Activated naive CD4-positive, alpha-beta T cell treated with anti-CD3 and anti-CD28 coated beads, Interleukin-2, amount 50 U/mL, for 72 hours (primary cell): ENCODE measurements at regions not wholly inside any gene's neighbourhood (a gene's known extent, or its start where the extent isn't known, plus 50 kb on each side); places are given as distances from the start of the nearest gene placed in this dataset.

ENCODE experiments used
- ATAC-seq, 2 donors: fragments of 150-1000 bp; cut with Tn5 transposase; 2 replicates each; pipeline ENCODE4 v1.10.0; 2021; ENCODE audit warnings: mild to moderate bottlenecking in 2 of 2, moderate library complexity in 2 of 2
- DNase-seq, 2 donors: peaks; one replicate each; pipeline ENCODE4 v3.0.0; 2021 to 2022; ENCODE audit warnings: low spot score in 2 of 2
- H3K27ac Mint-ChIP-seq, 2 donors: one replicate each; pipeline ENCODE4 v1.8.0; 2022; ENCODE audit warnings: mild to moderate bottlenecking in 2 of 2, mixed read lengths in 2 of 2
- H3K36me3 Mint-ChIP-seq, 2 donors: one replicate each; pipeline ENCODE4 v1.8.0; 2022; ENCODE audit warnings: mixed read lengths in 2 of 2
- H3K9me3 Mint-ChIP-seq, 2 donors: one replicate each; pipeline ENCODE4 v1.8.0; 2022; ENCODE audit warnings: mixed read lengths in 2 of 2

GRCh38 chr22:48333816-48334735, 1493.6 kb downstream of the BRD1 start:
- DNase-seq: no peak
- Mint-ChIP-seq H3K9me3 (peaks cover 6 to 12% of the 10 kb centered on the region in 2 donors), H3K36me3 (no peaks in the 10 kb centered on the region), H3K27ac (no peak overlapping the region)
- no peak for ATAC-seq

GRCh38 chr22:48333323-48333763, 1494.3 kb downstream of the BRD1 start:
- H3K9me3 Mint-ChIP-seq: peaks cover 8 to 18% of the 10 kb centered on the region in 2 donors
- DNase-seq (no peak), ATAC-seq (no peak)
- H3K27ac Mint-ChIP-seq: no peak overlapping the region
- peaks cover 0 to 6% of the 10 kb centered on the region in 2 donors for H3K36me3 Mint-ChIP-seq

- Mint-ChIP-seq H3K27ac (no peak overlapping the region), H3K36me3 (peaks cover 0 to 10% of the 10 kb centered on the region in 2 donors), H3K9me3 (peaks cover 12 to 23% of the 10 kb centered on the region in 2 donors)
- ATAC-seq (no peak), DNase-seq (no peak)
Measured at GRCh38 chr22:48332438-48333322, 1495.0 kb downstream of the BRD1 start.

- Mint-ChIP-seq H3K9me3 (peaks cover 12 to 23% of the 10 kb centered on the region in 2 donors), H3K27ac (no peak overlapping the region), H3K36me3 (peaks cover 0 to 10% of the 10 kb centered on the region in 2 donors)
- DNase-seq (no peak), ATAC-seq (no peak)
Measured at GRCh38 chr22:48331691-48332220, 1495.9 kb downstream of the BRD1 start.

- H3K27ac Mint-ChIP-seq: no peak overlapping the region
- no peak for DNase-seq
- H3K36me3 Mint-ChIP-seq: peaks cover 0 to 10% of the 10 kb centered on the region in 2 donors
- H3K9me3 Mint-ChIP-seq: peaks cover 12 to 23% of the 10 kb centered on the region in 2 donors
- no peak for ATAC-seq
Measured at GRCh38 chr22:48331266-48331665, 1496.4 kb downstream of the BRD1 start.

- ATAC-seq: no peak
- H3K36me3 Mint-ChIP-seq: peaks cover 0 to 10% of the 10 kb centered on the region in 2 donors
- H3K27ac Mint-ChIP-seq: no peak overlapping the region
Measured at GRCh38 chr22:48327721-48328120, 1500.0 kb downstream of the BRD1 start.

GRCh38 chr22:48323746-48324145, 1503.9 kb downstream of the BRD1 start:
- DNase-seq: no peak
- Mint-ChIP-seq H3K36me3 (peaks cover 0 to 8% of the 10 kb centered on the region in 2 donors), H3K27ac (no peak overlapping the region), H3K9me3 (peaks cover 6 to 14% of the 10 kb centered on the region in 2 donors)
- ATAC-seq: no peak

More at GRCh38 chr22:48327721-48328120, 1500.0 kb downstream of the BRD1 start:
- DNase-seq: no peak
- H3K9me3 Mint-ChIP-seq: peaks cover 12 to 29% of the 10 kb centered on the region in 2 donors

- no peak for ATAC-seq
Measured at GRCh38 chr22:48322907-48323306, 1504.8 kb downstream of the BRD1 start.

GRCh38 chr22:48321986-48322545, 1505.6 kb downstream of the BRD1 start:
- H3K9me3 Mint-ChIP-seq: peaks cover 0 to 7% of the 10 kb centered on the region in 2 donors
- H3K27ac Mint-ChIP-seq: no peak overlapping the region
- ATAC-seq (no peak), DNase-seq (no peak)
- no peaks in the 10 kb centered on the region for H3K36me3 Mint-ChIP-seq

More at GRCh38 chr22:48322907-48323306, 1504.8 kb downstream of the BRD1 start:
- peaks cover 0 to 7% of the 10 kb centered on the region in 2 donors for H3K9me3 Mint-ChIP-seq
- no peaks in the 10 kb centered on the region for H3K36me3 Mint-ChIP-seq
- no peak for DNase-seq
- H3K27ac Mint-ChIP-seq: no peak overlapping the region

GRCh38 chr22:48320683-48321451, 1506.8 kb downstream of the BRD1 start:
- H3K27ac Mint-ChIP-seq: no peak overlapping the region
- ATAC-seq: no peak
- no peak for DNase-seq
- peaks cover 0 to 7% of the 10 kb centered on the region in 2 donors for H3K9me3 Mint-ChIP-seq
- H3K36me3 Mint-ChIP-seq: no peaks in the 10 kb centered on the region

- DNase-seq (no peak), ATAC-seq (no peak)
- Mint-ChIP-seq H3K27ac (no peak overlapping the region), H3K9me3 (peaks cover 0 to 3% of the 10 kb centered on the region in 2 donors), H3K36me3 (no peaks in the 10 kb centered on the region)
Measured at GRCh38 chr22:48320048-48320682, 1507.5 kb downstream of the BRD1 start.

- ATAC-seq (no peak), DNase-seq (no peak)
- Mint-ChIP-seq H3K36me3 (no peaks in the 10 kb centered on the region), H3K9me3 (peaks cover 0 to 3% of the 10 kb centered on the region in 2 donors), H3K27ac (no peak overlapping the region)
Measured at GRCh38 chr22:48319321-48320047, 1508.2 kb downstream of the BRD1 start.

- H3K27ac Mint-ChIP-seq: no peak overlapping the region
Measured at GRCh38 chr22:48318575-48319320, 1508.9 kb downstream of the BRD1 start.

GRCh38 chr22:48318173-48318572, 1509.5 kb downstream of the BRD1 start:
- DNase-seq (no peak), ATAC-seq (no peak)
- H3K36me3 Mint-ChIP-seq: peaks cover 0 to 4% of the 10 kb centered on the region in 2 donors
- no peak overlapping the region for H3K27ac Mint-ChIP-seq
- H3K9me3 Mint-ChIP-seq: peaks cover 4 to 7% of the 10 kb centered on the region in 2 donors

More at GRCh38 chr22:48318575-48319320, 1508.9 kb downstream of the BRD1 start:
- ATAC-seq (no peak), DNase-seq (no peak)
- Mint-ChIP-seq H3K36me3 (no peaks in the 10 kb centered on the region), H3K9me3 (peaks cover under 1 to 2% of the 10 kb centered on the region in 2 donors)
